ENCODE measurements at regions not wholly inside any gene's neighbourhood (a gene's known extent, or its start where the extent isn't known, plus 50 kb on each side); places are given as distances from the start of the nearest gene placed in this dataset.

DNA sequence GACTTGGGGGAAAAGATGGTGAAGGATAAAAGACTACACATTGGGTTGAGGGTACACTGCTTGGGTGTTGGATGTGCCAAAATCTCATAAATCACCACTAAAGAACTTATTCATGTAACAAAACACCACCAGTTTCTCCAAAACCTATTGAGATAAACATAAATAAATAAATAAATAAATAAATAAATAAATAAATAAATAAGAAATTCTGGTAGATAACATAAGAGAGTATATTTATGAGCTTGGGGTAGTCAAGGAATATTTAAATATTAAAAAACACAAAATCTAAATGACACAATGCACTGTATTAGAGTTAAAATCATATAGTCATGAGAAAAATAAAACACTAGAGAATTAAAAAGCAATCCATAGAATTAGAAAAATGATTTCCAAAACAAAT is 333.5 kb upstream of the NRG3 start (continued):
- TF ChIP-seq PAX5 (IDR thresholded peaks at IDR 0.05; ENCODE audit: borderline replicate concordance, low read depth, low read length) = no peak
- no peak for TF ChIP-seq SRF (IDR thresholded peaks at IDR 0.05; ENCODE audit: low read depth in 2 of 2, low read length in 2 of 2)
- TF ChIP-seq DPF2 (IDR thresholded peaks at IDR 0.05) = no peak
- no peak for TF ChIP-seq WRNIP1 (IDR thresholded peaks at IDR 0.05; ENCODE audit: borderline replicate concordance, low read depth, low read length)
- TF ChIP-seq, protein P1, sequence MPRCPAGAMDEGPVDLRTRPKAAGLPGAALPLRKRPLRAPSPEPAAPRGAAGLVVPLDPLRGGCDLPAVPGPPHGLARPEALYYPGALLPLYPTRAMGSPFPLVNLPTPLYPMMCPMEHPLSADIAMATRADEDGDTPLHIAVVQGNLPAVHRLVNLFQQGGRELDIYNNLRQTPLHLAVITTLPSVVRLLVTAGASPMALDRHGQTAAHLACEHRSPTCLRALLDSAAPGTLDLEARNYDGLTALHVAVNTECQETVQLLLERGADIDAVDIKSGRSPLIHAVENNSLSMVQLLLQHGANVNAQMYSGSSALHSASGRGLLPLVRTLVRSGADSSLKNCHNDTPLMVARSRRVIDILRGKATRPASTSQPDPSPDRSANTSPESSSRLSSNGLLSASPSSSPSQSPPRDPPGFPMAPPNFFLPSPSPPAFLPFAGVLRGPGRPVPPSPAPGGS (IDR thresholded peaks at IDR 0.05; ENCODE audit: borderline replicate concordance, insufficient read depth, low read depth, low read length, poor library complexity, severe bottlenecking) = no peak
- no peak for TF ChIP-seq MYB (IDR thresholded peaks at IDR 0.05; ENCODE audit: borderline replicate concordance, low read depth, low read length)

DNA sequence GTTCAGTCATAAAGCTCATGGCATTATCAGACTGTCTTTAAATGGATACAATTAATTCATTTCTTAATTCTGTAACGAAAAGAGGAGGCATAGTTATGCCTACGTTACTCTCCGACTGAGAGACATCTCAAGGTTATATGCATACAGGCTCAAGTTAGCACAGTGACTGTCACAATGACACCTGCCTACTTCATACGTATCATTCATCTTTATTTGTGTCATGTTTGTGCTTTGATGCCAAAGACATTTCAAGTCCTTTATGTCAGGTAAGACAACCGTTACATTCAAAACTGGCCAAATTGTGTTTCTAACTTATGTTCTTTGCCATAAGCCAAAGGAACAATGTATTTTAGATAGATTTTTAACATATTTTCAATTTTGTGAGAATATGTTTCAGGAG is 328.8 kb upstream of the NRG3 start:
- no peak for FAIRE-seq
- BruUV-seq (replicated peaks) = no TSS peak
- TF ChIP-seq JUNB (IDR thresholded peaks at IDR 0.05) (no peak), RBBP5 (conservative IDR thresholded peaks at IDR 0.05) (no peak), IKZF2 (IDR thresholded peaks at IDR 0.05) (no peak), SMAD1 (IDR thresholded peaks at IDR 0.05; ENCODE audit: low read depth, partially characterized antibody) (no peak), JUND (IDR thresholded peaks at IDR 0.05; ENCODE audit: low read depth, low read length) (no peak), ASH2L (IDR thresholded peaks at IDR 0.05; ENCODE audit: borderline replicate concordance, low read depth) (no peak), MYB (IDR thresholded peaks at IDR 0.05; ENCODE audit: borderline replicate concordance, low read depth, low read length) (no peak), TCF12 (IDR thresholded peaks at IDR 0.05; ENCODE audit: low read depth, low read length) (no peak), DPF2 (IDR thresholded peaks at IDR 0.05) (no peak), BHLHE40 (IDR thresholded peaks at IDR 0.05; ENCODE audit: borderline replicate concordance in 1 of 2, low read depth in 2 of 2, low read length in 1 of 2) (no peak), STAT3 (IDR thresholded peaks at IDR 0.05; ENCODE audit: low read depth, low read length) (no peak), CBX5 (IDR thresholded peaks at IDR 0.05; ENCODE audit: low read depth) (no peak)
- TF ChIP-seq, protein P2, sequence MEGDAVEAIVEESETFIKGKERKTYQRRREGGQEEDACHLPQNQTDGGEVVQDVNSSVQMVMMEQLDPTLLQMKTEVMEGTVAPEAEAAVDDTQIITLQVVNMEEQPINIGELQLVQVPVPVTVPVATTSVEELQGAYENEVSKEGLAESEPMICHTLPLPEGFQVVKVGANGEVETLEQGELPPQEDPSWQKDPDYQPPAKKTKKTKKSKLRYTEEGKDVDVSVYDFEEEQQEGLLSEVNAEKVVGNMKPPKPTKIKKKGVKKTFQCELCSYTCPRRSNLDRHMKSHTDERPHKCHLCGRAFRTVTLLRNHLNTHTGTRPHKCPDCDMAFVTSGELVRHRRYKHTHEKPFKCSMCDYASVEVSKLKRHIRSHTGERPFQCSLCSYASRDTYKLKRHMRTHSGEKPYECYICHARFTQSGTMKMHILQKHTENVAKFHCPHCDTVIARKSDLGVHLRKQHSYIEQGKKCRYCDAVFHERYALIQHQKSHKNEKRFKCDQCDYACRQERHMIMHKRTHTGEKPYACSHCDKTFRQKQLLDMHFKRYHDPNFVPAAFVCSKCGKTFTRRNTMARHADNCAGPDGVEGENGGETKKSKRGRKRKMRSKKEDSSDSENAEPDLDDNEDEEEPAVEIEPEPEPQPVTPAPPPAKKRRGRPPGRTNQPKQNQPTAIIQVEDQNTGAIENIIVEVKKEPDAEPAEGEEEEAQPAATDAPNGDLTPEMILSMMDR (IDR thresholded peaks at IDR 0.05 in 2 of 3, conservative IDR thresholded peaks at IDR 0.05 in 1 of 3; ENCODE audit: control insufficient read depth in 2 of 3, extremely low read depth in 1 of 3, insufficient read depth in 1 of 3, low read depth in 3 of 3, low read length in 3 of 3) = no peak
- TF ChIP-seq, protein P3, sequence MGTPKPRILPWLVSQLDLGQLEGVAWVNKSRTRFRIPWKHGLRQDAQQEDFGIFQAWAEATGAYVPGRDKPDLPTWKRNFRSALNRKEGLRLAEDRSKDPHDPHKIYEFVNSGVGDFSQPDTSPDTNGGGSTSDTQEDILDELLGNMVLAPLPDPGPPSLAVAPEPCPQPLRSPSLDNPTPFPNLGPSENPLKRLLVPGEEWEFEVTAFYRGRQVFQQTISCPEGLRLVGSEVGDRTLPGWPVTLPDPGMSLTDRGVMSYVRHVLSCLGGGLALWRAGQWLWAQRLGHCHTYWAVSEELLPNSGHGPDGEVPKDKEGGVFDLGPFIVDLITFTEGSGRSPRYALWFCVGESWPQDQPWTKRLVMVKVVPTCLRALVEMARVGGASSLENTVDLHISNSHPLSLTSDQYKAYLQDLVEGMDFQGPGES (IDR thresholded peaks at IDR 0.05) = no peak
- TF ChIP-seq, protein P4, sequence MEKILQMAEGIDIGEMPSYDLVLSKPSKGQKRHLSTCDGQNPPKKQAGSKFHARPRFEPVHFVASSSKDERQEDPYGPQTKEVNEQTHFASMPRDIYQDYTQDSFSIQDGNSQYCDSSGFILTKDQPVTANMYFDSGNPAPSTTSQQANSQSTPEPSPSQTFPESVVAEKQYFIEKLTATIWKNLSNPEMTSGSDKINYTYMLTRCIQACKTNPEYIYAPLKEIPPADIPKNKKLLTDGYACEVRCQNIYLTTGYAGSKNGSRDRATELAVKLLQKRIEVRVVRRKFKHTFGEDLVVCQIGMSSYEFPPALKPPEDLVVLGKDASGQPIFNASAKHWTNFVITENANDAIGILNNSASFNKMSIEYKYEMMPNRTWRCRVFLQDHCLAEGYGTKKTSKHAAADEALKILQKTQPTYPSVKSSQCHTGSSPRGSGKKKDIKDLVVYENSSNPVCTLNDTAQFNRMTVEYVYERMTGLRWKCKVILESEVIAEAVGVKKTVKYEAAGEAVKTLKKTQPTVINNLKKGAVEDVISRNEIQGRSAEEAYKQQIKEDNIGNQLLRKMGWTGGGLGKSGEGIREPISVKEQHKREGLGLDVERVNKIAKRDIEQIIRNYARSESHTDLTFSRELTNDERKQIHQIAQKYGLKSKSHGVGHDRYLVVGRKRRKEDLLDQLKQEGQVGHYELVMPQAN (conservative IDR thresholded peaks at IDR 0.05) = no peak

More for the DNA sequence above, 328.8 kb upstream of the NRG3 start:
- in situ Hi-C loops (cut with MboI) = no loop called here
- Histone ChIP-seq H3K27me3 (replicated peaks in 1 of 2; ENCODE audit: control insufficient read depth in 2 of 2, insufficient read depth in 2 of 2, low read length in 1 of 2) (no peaks in the 10 kb centered on the region), H3K4me3 (no peak overlapping the region), H3K4me2 (ENCODE audit: control insufficient read depth, insufficient read depth) (no peak overlapping the region), H4K20me1 (ENCODE audit: control insufficient read depth, insufficient read depth) (no peaks in the 10 kb centered on the region), H3K27ac (ENCODE audit: control insufficient read depth, insufficient read depth) (no peak overlapping the region), H3K36me3 (ENCODE audit: control insufficient read depth in 2 of 2, insufficient read depth in 2 of 2, low read length in 1 of 2) (no peaks in the 10 kb centered on the region), H3K9me3 (replicated peaks; ENCODE audit: control insufficient read depth, insufficient read depth, low read length) (no peaks in the 10 kb centered on the region), H3K9ac (ENCODE audit: control insufficient read depth, insufficient read depth, low read length) (no peak overlapping the region), H2AFZ (ENCODE audit: control insufficient read depth, low read depth, low read length) (no peak overlapping the region), H3K79me2 (ENCODE audit: control insufficient read depth, insufficient read depth, low read length) (no peaks in the 10 kb centered on the region), H3K4me1 (ENCODE audit: control insufficient read depth, insufficient read depth, low read length) (no peaks in the 10 kb centered on the region)
- intact Hi-C loops (cut with micrococcal nuclease; ENCODE audit: unreplicated experiment) = no loop called here
- SMC1A ChIA-PET (ENCODE audit: uncharacterized antibody, unreplicated experiment) = no interaction called here
- ATAC-seq (no peak), DNase-seq (ENCODE audit: low read depth, low spot score) (no peak)
- RAD21 ChIA-PET (ENCODE audit: unreplicated experiment) = no interaction called here
- CTCF ChIA-PET = no interaction called here
- POLR2A ChIA-PET = no interaction called here
- 17% methylated on average over 5 of the region's 5 CpGs for WGBS (ENCODE audit: insufficient coverage, insufficient replicate concordance, low lambda C conversion rate, missing lambda C conversion rate)
